Activated T-cell treated with anti-CD3 and anti-CD28 coated beads, Interleukin-2, amount 50 U/mL, for 4 hours (primary cell): ENCODE measurements at regions not wholly inside any gene's neighbourhood (a gene's known extent, or its start where the extent isn't known, plus 50 kb on each side); places are given as distances from the start of the nearest gene placed in this dataset.

ENCODE experiments used
- ATAC-seq, 2 donors: fragments of 200-7000 bp; cut with Tn5 transposase; one replicate each; pipeline ENCODE4 v1.10.0; 2021
- DNase-seq: peaks from one replicate; pipeline ENCODE4 v3.0.0-alpha.2; 2020
- H3K27me3 Mint-ChIP-seq: one replicate; pipeline ENCODE4 v1.8.0; 2021; ENCODE audit warnings: low read depth, mixed read lengths
- H3K36me3 Mint-ChIP-seq: one replicate; pipeline ENCODE4 v1.8.0; 2022; ENCODE audit warnings: mixed read lengths; ENCODE audit not compliant: insufficient read depth
- H3K4me1 Mint-ChIP-seq: one replicate; pipeline ENCODE4 v1.8.0; 2021; ENCODE audit warnings: low read depth, mixed read lengths
- H3K4me3 Mint-ChIP-seq: one replicate; pipeline ENCODE4 v1.8.0; 2021; ENCODE audit warnings: mild to moderate bottlenecking, moderate library complexity, mixed read lengths
- H3K9me3 Mint-ChIP-seq: one replicate; pipeline ENCODE4 v1.8.0; 2021; ENCODE audit warnings: mixed read lengths

GRCh38 chr13:89965252-89965651, 1382.2 kb upstream of the MIR17HG start:
- Mint-ChIP-seq H3K4me3 (no peak overlapping the region), H3K27me3 (no peaks in the 10 kb centered on the region), H3K9me3 (peaks cover 20% of the 10 kb centered on the region), H3K4me1 (no peaks in the 10 kb centered on the region), H3K36me3 (no peaks in the 10 kb centered on the region)
- DNase-seq (no peak), ATAC-seq (no peak)

- Mint-ChIP-seq H3K27me3 (no peaks in the 10 kb centered on the region), H3K9me3 (peaks cover 20% of the 10 kb centered on the region), H3K36me3 (no peaks in the 10 kb centered on the region), H3K4me1 (no peaks in the 10 kb centered on the region), H3K4me3 (no peak overlapping the region)
- DNase-seq = no peak
- ATAC-seq = no peak
Observed at GRCh38 chr13:89966524-89966923, 1381.0 kb upstream of the MIR17HG start.

GRCh38 chr13:89967701-89968100, 1379.8 kb upstream of the MIR17HG start:
- no peak for ATAC-seq
- Mint-ChIP-seq H3K27me3 (no peaks in the 10 kb centered on the region), H3K4me1 (no peaks in the 10 kb centered on the region)

GRCh38 chr13:89968470-89968869, 1379.0 kb upstream of the MIR17HG start:
- no peak for ATAC-seq
- no peak for DNase-seq
- H3K4me1 Mint-ChIP-seq = no peaks in the 10 kb centered on the region
- H3K27me3 Mint-ChIP-seq = no peaks in the 10 kb centered on the region
- H3K9me3 Mint-ChIP-seq = peaks cover 23% of the 10 kb centered on the region
- H3K4me3 Mint-ChIP-seq = no peak overlapping the region
- H3K36me3 Mint-ChIP-seq = no peaks in the 10 kb centered on the region

More at GRCh38 chr13:89967701-89968100, 1379.8 kb upstream of the MIR17HG start:
- Mint-ChIP-seq H3K9me3 (peaks cover 23% of the 10 kb centered on the region), H3K36me3 (no peaks in the 10 kb centered on the region), H3K4me3 (no peak overlapping the region)
- DNase-seq = no peak

- peaks cover 17% of the 10 kb centered on the region for H3K9me3 Mint-ChIP-seq
- H3K4me1 Mint-ChIP-seq = no peaks in the 10 kb centered on the region
- no peaks in the 10 kb centered on the region for H3K36me3 Mint-ChIP-seq
- ATAC-seq (no peak), DNase-seq (no peak)
- H3K4me3 Mint-ChIP-seq = no peak overlapping the region
- H3K27me3 Mint-ChIP-seq = no peaks in the 10 kb centered on the region
Observed at GRCh38 chr13:89970353-89970709, 1377.2 kb upstream of the MIR17HG start.

GRCh38 chr13:89977203-89977602, 1370.3 kb upstream of the MIR17HG start:
- DNase-seq (no peak), ATAC-seq (no peak)
- H3K36me3 Mint-ChIP-seq = no peaks in the 10 kb centered on the region
- no peaks in the 10 kb centered on the region for H3K27me3 Mint-ChIP-seq
- H3K9me3 Mint-ChIP-seq = no peaks in the 10 kb centered on the region
- H3K4me1 Mint-ChIP-seq = no peaks in the 10 kb centered on the region
- H3K4me3 Mint-ChIP-seq = no peak overlapping the region

- Mint-ChIP-seq H3K4me1 (no peaks in the 10 kb centered on the region), H3K9me3 (no peaks in the 10 kb centered on the region), H3K36me3 (no peaks in the 10 kb centered on the region), H3K4me3 (no peak overlapping the region), H3K27me3 (no peaks in the 10 kb centered on the region)
- DNase-seq (no peak), ATAC-seq (no peak)
Observed at GRCh38 chr13:89980896-89981295, 1366.6 kb upstream of the MIR17HG start.

GRCh38 chr13:89982407-89983095, 1364.9 kb upstream of the MIR17HG start:
- H3K36me3 Mint-ChIP-seq = no peaks in the 10 kb centered on the region
- peaks cover 3% of the 10 kb centered on the region for H3K9me3 Mint-ChIP-seq
- H3K4me1 Mint-ChIP-seq = no peaks in the 10 kb centered on the region
- H3K27me3 Mint-ChIP-seq = no peaks in the 10 kb centered on the region
- ATAC-seq = no peak
- DNase-seq = no peak
- H3K4me3 Mint-ChIP-seq = no peak overlapping the region

- Mint-ChIP-seq H3K36me3 (no peaks in the 10 kb centered on the region), H3K27me3 (no peaks in the 10 kb centered on the region), H3K4me1 (no peaks in the 10 kb centered on the region), H3K9me3 (peaks cover 7% of the 10 kb centered on the region), H3K4me3 (no peak overlapping the region)
- no peak for ATAC-seq
- no peak for DNase-seq
Observed at GRCh38 chr13:89988206-89988605, 1359.3 kb upstream of the MIR17HG start.

- Mint-ChIP-seq H3K9me3 (peaks cover 14% of the 10 kb centered on the region), H3K4me1 (no peaks in the 10 kb centered on the region), H3K27me3 (no peaks in the 10 kb centered on the region), H3K4me3 (no peak overlapping the region), H3K36me3 (no peaks in the 10 kb centered on the region)
- DNase-seq (no peak), ATAC-seq (no peak)
Observed at GRCh38 chr13:90003566-90003965, 1343.9 kb upstream of the MIR17HG start.

- peaks cover 4% of the 10 kb centered on the region for H3K9me3 Mint-ChIP-seq
- H3K36me3 Mint-ChIP-seq = no peaks in the 10 kb centered on the region
- no peak for ATAC-seq
- no peaks in the 10 kb centered on the region for H3K4me1 Mint-ChIP-seq
- H3K27me3 Mint-ChIP-seq = no peaks in the 10 kb centered on the region
- H3K4me3 Mint-ChIP-seq = no peak overlapping the region
- no peak for DNase-seq
Observed at GRCh38 chr13:90008707-90009149, 1338.8 kb upstream of the MIR17HG start.

GRCh38 chr13:90014038-90014437, 1333.4 kb upstream of the MIR17HG start:
- H3K27me3 Mint-ChIP-seq = no peaks in the 10 kb centered on the region
- no peak for ATAC-seq
- no peaks in the 10 kb centered on the region for H3K36me3 Mint-ChIP-seq
- H3K4me1 Mint-ChIP-seq = no peaks in the 10 kb centered on the region
- H3K9me3 Mint-ChIP-seq = peaks cover 12% of the 10 kb centered on the region
- no peak overlapping the region for H3K4me3 Mint-ChIP-seq
- no peak for DNase-seq

GRCh38 chr13:90015565-90016507, 1331.7 kb upstream of the MIR17HG start:
- no peak for ATAC-seq
- Mint-ChIP-seq H3K9me3 (peaks cover 12% of the 10 kb centered on the region), H3K4me1 (no peaks in the 10 kb centered on the region), H3K36me3 (no peaks in the 10 kb centered on the region), H3K4me3 (no peak overlapping the region), H3K27me3 (no peaks in the 10 kb centered on the region)
- no peak for DNase-seq

- H3K36me3 Mint-ChIP-seq = no peaks in the 10 kb centered on the region
- H3K4me1 Mint-ChIP-seq = no peaks in the 10 kb centered on the region
- H3K27me3 Mint-ChIP-seq = no peaks in the 10 kb centered on the region
- no peak for ATAC-seq
- H3K9me3 Mint-ChIP-seq = peaks cover 12% of the 10 kb centered on the region
- H3K4me3 Mint-ChIP-seq = no peak overlapping the region
- DNase-seq = no peak
Observed at GRCh38 chr13:90016688-90017087, 1330.8 kb upstream of the MIR17HG start.

GRCh38 chr13:90020536-90021070, 1326.9 kb upstream of the MIR17HG start:
- Mint-ChIP-seq H3K9me3 (peaks cover 9% of the 10 kb centered on the region), H3K36me3 (no peaks in the 10 kb centered on the region), H3K27me3 (no peaks in the 10 kb centered on the region), H3K4me1 (no peaks in the 10 kb centered on the region), H3K4me3 (no peak overlapping the region)
- ATAC-seq (no peak), DNase-seq (no peak)
